H1 (cell line): ENCODE measurements at regions not wholly inside any gene's neighbourhood (a gene's known extent, or its start where the extent isn't known, plus 50 kb on each side); places are given as distances from the start of the nearest gene placed in this dataset.

ENCODE experiments used
- CBX8 ChIP-seq: fragments of 300-800, 300-1000 bp; sonication (generic); IDR thresholded peaks from 2 replicates; pipeline ENCODE4 v1.7.1; 2016; ENCODE audit warnings: low read depth, low read length, borderline replicate concordance
- HDAC2 ChIP-seq, 2 experiments: fragments of 300-600 bp in 1 of 2; sonication (generic) in 1 of 2; IDR thresholded peaks; 2 replicates each; pipeline ENCODE4 v1.6.1; 2011 to 2012; ENCODE audit warnings: low read depth in 2 of 2, low read length in 2 of 2, mild to moderate bottlenecking in 2 of 2, moderate library complexity in 2 of 2, borderline replicate concordance in 1 of 2, inconsistent platforms in 1 of 2
- JUND ChIP-seq: IDR thresholded peaks from 2 replicates; pipeline ENCODE4 v1.6.1; 2011; ENCODE audit warnings: mild to moderate bottlenecking, improper control_type of control experiment, low read length
- KDM1A ChIP-seq: fragments of 200-600, 300-600 bp; sonication (generic); IDR thresholded peaks from 2 replicates; pipeline ENCODE4 v1.7.1; 2016; ENCODE audit warnings: mild to moderate bottlenecking, low read length, borderline replicate concordance
- POLR2A ChIP-seq, 2 experiments: IDR thresholded peaks; 1 replicate in 1 of 2; 2 replicates in 1 of 2; pipeline ENCODE4 v1.6.1; 2011; ENCODE audit warnings: low read depth in 2 of 2, low read length in 2 of 2, mild to moderate bottlenecking in 2 of 2; ENCODE audit errors: control extremely low read depth in 1 of 2
- POLR2AphosphoS5 ChIP-seq: IDR thresholded peaks from 2 replicates; pipeline ENCODE4 v1.6.1; 2011; ENCODE audit warnings: low read depth, low read length
- POU5F1 ChIP-seq: IDR thresholded peaks from 2 replicates; pipeline ENCODE4 v1.6.1; 2011; ENCODE audit warnings: low read depth, mild to moderate bottlenecking, low read length, moderate library complexity
- SAP30 ChIP-seq: fragments of 300-600 bp; sonication (generic); IDR thresholded peaks from 2 replicates; pipeline ENCODE4 v1.7.1; 2012; ENCODE audit warnings: low read length, moderate library complexity, mild to moderate bottlenecking, inconsistent platforms; ENCODE audit not compliant: insufficient read depth, insufficient replicate concordance
- TF ChIP-seq, protein P1 (sequence below): fragments of 300-600 bp; sonication (generic); IDR thresholded peaks from 2 replicates; pipeline ENCODE4 v1.7.1; 2012; ENCODE audit warnings: low read length, moderate library complexity, mild to moderate bottlenecking, inconsistent platforms; ENCODE audit not compliant: insufficient replicate concordance

DNA sequence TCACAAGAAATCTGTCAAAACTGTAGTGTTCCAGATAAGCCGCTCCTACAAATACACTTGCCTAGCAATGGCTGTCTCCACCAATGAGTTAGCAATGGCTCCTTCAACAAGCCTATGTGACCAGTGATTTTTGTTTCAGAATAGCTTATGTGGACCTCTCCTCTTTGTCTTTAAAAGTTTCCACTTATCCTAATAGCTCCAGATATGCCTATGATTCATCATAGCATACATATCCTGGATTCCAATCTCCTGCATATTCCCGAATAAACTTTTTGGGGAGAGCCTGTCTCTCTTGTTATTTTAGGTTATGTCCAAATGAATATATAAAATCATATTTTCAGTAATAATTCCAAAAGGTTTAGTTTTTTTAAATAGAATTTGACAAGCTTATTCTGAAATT lies 510.6 kb downstream of the ARL4A start (continued):
- TF ChIP-seq, protein P1, sequence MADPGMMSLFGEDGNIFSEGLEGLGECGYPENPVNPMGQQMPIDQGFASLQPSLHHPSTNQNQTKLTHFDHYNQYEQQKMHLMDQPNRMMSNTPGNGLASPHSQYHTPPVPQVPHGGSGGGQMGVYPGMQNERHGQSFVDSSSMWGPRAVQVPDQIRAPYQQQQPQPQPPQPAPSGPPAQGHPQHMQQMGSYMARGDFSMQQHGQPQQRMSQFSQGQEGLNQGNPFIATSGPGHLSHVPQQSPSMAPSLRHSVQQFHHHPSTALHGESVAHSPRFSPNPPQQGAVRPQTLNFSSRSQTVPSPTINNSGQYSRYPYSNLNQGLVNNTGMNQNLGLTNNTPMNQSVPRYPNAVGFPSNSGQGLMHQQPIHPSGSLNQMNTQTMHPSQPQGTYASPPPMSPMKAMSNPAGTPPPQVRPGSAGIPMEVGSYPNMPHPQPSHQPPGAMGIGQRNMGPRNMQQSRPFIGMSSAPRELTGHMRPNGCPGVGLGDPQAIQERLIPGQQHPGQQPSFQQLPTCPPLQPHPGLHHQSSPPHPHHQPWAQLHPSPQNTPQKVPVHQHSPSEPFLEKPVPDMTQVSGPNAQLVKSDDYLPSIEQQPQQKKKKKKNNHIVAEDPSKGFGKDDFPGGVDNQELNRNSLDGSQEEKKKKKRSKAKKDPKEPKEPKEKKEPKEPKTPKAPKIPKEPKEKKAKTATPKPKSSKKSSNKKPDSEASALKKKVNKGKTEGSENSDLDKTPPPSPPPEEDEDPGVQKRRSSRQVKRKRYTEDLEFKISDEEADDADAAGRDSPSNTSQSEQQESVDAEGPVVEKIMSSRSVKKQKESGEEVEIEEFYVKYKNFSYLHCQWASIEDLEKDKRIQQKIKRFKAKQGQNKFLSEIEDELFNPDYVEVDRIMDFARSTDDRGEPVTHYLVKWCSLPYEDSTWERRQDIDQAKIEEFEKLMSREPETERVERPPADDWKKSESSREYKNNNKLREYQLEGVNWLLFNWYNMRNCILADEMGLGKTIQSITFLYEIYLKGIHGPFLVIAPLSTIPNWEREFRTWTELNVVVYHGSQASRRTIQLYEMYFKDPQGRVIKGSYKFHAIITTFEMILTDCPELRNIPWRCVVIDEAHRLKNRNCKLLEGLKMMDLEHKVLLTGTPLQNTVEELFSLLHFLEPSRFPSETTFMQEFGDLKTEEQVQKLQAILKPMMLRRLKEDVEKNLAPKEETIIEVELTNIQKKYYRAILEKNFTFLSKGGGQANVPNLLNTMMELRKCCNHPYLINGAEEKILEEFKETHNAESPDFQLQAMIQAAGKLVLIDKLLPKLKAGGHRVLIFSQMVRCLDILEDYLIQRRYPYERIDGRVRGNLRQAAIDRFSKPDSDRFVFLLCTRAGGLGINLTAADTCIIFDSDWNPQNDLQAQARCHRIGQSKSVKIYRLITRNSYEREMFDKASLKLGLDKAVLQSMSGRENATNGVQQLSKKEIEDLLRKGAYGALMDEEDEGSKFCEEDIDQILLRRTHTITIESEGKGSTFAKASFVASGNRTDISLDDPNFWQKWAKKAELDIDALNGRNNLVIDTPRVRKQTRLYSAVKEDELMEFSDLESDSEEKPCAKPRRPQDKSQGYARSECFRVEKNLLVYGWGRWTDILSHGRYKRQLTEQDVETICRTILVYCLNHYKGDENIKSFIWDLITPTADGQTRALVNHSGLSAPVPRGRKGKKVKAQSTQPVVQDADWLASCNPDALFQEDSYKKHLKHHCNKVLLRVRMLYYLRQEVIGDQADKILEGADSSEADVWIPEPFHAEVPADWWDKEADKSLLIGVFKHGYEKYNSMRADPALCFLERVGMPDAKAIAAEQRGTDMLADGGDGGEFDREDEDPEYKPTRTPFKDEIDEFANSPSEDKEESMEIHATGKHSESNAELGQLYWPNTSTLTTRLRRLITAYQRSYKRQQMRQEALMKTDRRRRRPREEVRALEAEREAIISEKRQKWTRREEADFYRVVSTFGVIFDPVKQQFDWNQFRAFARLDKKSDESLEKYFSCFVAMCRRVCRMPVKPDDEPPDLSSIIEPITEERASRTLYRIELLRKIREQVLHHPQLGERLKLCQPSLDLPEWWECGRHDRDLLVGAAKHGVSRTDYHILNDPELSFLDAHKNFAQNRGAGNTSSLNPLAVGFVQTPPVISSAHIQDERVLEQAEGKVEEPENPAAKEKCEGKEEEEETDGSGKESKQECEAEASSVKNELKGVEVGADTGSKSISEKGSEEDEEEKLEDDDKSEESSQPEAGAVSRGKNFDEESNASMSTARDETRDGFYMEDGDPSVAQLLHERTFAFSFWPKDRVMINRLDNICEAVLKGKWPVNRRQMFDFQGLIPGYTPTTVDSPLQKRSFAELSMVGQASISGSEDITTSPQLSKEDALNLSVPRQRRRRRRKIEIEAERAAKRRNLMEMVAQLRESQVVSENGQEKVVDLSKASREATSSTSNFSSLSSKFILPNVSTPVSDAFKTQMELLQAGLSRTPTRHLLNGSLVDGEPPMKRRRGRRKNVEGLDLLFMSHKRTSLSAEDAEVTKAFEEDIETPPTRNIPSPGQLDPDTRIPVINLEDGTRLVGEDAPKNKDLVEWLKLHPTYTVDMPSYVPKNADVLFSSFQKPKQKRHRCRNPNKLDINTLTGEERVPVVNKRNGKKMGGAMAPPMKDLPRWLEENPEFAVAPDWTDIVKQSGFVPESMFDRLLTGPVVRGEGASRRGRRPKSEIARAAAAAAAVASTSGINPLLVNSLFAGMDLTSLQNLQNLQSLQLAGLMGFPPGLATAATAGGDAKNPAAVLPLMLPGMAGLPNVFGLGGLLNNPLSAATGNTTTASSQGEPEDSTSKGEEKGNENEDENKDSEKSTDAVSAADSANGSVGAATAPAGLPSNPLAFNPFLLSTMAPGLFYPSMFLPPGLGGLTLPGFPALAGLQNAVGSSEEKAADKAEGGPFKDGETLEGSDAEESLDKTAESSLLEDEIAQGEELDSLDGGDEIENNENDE = no peak
- TF ChIP-seq POLR2A (IDR thresholded peaks at IDR 0.05; ENCODE audit: control extremely low read depth in 1 of 2, low read depth in 2 of 2, low read length in 2 of 2) (no peak), POU5F1 (no peak), SAP30 (no peak), JUND (no peak), KDM1A (no peak), CBX8 (no peak), POLR2AphosphoS5 (no peak), HDAC2 (IDR thresholded peaks at IDR 0.05; ENCODE audit: borderline replicate concordance in 1 of 2, low read depth in 2 of 2, low read length in 2 of 2) (no peak)
